GM21737 (cell line): ENCODE measurements at regions not wholly inside any gene's neighbourhood (a gene's known extent, or its start where the extent isn't known, plus 50 kb on each side); places are given as distances from the start of the nearest gene placed in this dataset.

Experiments used
- ATAC-seq: cut with Tn5 transposase; IDR thresholded peaks from one replicate; pipeline ENCODE4 v1.9.1; 2021; ENCODE audit warnings: mild to moderate bottlenecking, moderate library complexity; ENCODE audit not compliant: unreplicated experiment

DNA sequence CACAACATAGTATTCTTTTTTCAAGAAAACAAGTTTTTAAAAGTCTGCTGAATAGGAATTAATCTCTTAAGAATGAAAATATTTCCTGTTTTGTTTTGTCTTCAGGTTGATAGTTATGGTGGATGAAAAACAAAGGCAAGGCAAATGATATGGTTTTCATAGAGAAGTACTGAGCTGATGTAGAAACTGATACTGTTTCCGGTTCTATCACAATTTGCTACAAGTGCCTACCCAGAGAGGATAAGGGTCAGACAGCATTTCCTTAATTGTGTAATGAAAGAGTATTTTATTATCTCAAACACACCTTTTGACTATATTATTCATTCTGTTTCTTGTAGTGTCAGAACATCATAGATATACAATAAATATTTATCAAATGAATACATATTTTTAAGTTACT is 836.3 kb downstream of the SQOR start:
- ATAC-seq, result no peak

DNA sequence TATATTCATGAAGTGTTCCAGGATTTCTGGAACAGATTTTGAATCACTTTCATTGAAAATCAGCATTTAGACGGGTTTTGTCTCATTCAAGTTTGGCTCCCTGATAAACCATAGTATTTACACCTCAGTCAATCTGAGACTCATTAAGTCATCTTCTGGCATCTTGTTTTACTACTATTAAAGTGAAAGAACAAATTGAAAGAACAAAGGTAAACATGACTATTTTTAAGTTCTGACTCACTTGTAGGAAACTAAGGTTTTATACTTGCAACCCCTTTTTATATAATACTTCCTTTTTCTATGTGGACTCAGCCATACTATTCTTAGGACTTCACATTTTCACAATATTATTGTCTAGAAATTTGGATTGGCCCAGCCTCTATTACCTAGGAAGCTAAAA is 854.4 kb downstream of the SQOR start:
- no peak for ATAC-seq

DNA sequence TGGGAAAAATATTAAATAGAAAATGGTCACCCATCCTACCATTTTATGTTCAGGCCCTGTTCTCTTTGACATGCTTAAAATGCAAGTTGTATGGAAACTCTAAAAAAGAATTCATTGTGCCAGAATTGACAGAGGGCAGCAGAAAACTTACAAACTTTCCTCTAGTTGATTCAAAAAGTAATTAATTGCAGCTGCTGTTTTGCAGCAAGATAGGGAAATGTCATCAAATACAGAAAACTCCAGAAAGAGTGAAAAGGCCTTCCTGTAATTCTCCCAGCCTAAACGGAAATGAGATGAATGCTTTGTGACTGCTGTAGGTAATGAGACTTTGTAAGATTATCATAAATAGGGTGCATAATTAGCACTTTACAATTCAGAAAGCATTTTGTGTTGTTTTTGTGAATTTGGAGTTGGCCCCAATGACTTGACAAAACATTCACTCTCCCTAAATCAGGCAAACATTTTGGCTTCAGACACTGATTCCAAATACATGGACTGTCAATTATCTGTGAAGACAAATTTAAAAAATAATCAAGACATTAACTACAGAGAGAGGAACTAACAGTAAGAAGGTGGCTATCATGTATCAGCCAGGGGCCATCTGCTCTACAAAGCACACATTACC is 861.8 kb downstream of the SQOR start:
- ATAC-seq, result no peak

DNA sequence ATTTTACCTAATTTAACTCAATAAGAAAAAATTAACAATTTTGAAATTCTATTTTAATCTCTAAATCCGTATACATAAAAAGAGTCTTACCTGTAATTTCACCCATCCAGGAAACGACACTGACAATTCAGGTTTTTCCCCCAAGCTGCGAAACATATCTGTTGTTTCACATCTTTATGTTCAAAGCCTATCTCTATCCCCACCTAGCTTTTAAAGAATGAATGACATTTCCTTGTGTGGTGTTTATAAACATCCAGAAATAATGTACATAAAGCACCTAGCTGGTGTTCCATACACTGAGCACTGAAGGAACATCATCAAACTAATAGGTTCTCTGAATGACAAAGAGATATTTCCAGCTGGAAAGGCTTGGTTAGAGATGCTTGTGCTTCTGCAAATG is 867.8 kb downstream of the SQOR start:
- ATAC-seq, result no peak

DNA sequence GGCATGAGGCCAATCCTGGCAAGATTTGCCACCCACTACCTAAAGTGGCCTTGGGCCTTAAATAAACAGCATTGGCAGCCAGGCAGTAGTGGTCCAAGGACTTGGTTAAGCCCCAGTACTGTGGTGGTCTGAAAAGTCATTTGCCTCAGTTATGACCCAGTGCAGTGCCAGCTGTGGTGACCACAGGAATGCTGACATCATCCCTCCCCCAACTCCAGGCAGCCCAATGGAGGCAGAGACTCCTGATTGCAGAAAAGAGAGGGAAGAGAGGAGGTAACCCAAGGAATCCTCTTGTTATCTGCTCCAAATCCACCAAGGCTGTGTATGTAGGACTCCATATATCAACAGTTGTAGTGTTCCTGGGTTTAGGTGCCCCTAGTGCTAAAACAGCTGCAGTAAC is 883.6 kb downstream of the SQOR start:
- no peak for ATAC-seq

DNA sequence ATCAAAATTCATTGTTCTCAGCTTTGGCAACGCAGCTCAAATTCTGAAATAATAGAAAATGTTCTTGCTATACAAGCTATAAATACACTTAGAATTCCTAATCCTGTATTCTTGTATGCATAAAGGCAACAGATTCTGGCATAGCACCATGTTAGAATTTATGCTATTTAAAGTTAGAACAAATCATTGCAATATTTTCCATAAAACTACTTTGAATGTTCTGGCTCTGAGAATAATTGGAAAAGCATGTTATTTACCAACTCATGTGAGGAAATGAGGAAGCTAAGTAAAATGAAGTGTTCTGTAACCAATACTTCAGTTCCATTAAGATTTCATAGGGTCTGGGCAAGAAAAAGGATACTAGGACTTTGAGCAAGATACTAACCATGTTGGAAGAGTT is 888.9 kb downstream of the SQOR start:
- ATAC-seq, result no peak

DNA sequence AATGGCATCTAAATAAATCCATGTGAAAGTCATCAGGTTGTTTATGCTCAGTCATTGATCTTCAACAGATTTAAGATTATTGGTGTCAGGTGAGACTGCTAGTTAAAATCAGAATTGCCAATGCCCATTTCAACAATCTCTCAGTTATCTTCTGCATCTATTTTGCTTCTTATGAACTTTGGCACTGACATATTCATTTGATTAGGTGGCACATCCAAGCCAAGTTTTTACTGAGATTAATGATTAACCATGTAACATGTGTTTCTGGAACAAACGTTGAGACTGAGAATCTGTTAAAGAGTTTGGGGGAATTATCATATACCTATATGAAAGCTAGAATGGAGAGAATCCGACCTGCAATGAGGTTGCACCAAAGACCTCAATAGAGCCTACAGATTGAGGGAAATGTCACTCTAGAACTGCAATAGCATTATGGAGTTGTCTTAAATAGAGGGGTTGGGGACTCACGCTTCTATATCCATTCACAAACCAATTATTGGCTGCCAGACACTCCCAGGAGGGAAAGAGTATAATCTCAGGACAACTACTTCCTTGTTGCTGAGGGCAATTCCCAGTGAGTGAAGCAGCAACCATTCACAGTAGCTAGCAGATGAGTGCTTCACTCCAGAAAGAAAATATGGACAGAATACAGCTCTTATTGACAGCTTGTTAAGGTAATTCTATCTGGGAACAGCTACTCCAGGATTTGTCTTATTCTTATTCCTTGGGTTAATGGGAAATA is 891.3 kb downstream of the SQOR start:
- ATAC-seq, result no peak

DNA sequence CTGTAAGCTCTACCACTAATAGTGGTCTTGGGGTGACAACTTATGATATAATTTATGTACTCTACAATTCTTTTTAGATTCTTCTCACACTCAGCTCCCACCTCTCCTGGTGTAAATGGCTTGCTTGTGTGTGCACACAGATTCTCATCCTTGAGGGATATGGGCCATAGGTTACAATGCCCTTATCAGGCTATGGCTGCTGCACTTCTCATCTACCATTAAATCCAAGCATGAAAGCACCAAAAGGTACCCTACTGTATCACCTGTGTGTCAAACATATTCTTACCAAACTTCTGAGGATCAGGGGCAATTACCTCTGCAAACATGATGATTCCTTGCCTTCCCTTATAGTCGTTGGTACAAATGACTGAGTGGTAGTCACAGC is 891.9 kb downstream of the SQOR start:
- ATAC-seq, result no peak

DNA sequence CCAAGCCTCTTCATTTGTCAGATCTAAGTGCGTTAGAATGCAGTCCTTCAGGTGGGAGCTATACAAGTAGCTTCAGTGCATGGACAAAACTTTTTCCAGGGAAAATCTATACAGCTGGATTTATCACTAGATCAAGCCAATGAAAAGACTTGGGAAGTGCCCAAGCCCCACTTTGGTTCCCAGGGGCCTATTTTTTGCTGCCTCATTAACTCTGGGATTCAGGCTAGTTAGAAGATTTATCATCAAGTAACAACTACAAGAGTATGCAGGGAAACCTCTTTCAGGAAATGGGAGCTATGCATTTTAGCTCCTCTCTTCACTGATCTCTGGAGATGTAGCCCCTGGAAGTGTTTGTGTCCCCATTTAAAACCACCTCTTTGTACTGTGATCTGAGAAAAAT is 908.8 kb downstream of the SQOR start:
- no peak for ATAC-seq

DNA sequence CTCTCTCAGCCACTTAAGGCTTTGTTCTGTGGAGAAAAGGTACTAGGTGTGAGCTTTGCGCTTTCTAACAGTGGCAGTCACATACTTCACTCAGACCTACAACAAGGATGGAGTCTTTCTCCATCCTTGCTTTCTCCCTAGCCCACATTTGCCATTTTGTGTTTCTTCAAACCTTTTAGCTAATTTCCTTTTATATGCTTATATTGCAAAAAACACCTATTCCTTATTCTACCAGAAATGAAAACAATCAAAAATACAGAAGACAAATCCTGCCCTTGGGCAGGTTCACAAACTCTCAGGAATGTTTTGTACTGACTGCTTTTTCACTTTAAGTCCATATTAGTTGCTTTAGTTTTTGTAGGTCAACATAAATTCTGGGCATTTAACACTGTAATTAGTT is 914.2 kb downstream of the SQOR start:
- ATAC-seq, result no peak

DNA sequence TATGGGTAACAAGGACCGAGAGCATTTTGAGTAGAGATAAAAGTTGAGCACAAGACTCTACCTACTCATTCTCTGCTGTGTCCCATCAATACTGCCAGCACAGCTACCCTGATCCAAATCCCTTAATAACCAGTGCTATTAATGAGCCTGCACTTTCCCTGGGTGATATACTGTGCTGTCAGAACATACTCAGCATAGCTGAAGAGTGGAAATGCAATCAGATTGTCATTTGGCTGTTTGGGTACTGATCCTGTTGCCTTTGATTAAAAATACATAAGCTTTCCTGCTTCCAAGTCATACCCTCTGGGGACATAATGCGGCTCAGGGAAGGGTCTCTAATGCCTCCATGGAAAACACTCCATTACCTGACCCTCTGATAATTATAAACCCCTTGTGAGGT is 917.5 kb downstream of the SQOR start:
- no peak for ATAC-seq

DNA sequence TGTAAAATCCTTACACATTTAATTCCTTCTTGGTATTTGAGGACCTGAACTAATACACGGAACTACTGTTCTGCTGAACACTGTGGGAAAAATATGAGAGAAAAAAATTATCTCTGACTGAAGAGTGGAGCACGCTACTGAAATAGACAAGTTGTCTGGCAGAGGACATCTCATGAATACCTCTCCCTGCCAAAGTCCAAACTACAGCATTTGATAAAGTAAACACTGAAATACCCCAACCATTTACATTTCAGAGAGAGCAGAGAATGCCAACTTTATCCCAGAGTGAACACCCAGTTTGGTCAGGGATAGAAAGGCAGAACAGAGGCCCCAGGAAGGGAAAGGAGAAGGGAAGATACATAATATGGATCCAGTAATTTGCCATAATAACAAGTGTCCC is 920.7 kb downstream of the SQOR start:
- ATAC-seq, result no peak

DNA sequence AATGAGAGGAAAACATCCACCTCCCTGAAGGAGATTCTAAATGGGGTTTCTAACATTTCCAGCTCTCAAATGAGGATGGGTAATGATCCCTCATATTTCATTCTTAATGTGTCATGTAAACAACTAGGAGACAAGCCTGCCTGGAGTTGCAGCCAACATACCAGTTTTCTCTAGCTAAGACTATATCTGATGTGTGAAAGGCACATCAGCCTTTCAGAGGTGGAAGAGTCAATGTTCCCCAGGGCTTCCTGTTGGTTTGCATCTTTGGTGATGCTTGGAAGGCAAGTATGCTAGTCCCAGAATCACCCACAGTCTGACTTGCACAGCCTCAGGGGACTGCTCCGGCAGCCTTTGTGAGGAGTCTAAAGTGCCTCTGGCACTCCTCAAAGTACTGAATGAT is 921.2 kb downstream of the SQOR start:
- ATAC-seq, result no peak

DNA sequence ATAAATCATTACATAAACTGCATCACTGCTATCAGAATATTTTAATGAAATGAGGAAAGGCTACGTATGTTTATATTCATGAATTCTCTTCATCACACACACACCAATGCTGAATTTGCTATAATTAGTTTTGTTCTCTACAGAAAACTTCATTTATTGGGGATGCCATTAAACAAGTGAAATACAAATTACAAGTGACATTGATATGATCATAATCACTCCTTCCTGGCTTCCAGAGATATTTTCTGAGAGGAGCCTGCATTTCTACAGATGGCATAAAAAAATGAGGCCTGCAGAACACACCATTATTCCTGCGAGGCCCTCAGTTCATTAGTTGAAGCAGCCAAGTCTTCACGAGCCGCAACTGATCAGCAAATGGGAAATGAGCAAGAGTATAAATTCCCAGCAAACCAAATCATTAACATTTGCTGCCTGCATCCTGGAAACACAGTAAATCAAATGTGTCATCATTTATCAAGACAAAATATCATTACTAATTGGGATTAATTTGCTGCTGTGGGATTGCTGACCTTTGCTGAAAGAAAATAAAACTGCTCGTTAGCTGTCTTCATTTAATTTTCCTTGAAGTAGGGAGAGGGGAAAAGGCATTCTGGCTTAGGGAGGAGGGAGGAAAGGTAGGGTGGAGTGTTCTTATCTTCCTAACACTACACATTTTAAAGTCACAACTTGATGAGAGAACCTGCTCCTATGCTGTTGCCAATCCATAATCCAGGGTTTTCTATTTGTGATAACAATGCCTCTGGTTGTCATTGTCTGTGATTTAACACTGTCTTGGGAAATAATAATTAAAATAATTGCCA is 921.9 kb downstream of the SQOR start:
- no peak for ATAC-seq

DNA sequence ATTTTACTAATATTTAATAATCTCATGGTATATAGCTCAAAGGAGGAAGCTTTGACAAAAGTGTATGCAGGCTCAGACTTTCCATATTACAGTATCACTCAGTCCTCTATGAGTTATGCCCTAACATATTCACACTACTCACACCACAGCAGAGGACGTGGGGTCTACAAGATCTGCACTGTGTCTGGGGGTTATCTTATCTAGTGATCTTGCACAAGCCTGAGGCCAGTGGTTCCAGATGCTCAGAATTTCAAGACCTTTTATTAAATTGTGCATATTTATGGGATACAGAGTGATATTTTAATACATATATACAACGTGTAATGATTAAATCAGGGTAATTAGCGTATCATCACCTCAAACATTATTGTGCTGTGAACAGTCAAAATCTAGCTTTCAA is 933.1 kb downstream of the SQOR start:
- ATAC-seq, result no peak

DNA sequence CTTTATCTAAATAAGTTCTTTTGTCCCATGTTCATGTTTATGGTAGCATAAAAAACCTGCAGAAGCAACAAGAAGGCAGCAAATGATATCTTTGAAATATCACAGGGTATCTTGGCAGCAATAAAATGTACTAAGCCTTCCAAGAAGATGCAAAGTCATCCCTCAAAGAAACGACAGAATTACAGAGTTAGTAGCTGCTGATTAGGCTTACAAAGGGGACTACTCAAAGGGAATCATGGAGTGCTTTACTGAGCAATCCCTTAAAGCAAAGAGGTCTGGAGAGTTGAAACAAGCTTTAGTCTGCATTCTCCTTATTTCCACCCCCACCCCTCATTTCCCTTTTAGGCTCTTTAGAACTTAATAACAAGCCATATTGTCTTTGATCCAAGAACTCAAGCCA is 935.0 kb downstream of the SQOR start:
- ATAC-seq, result no peak

DNA sequence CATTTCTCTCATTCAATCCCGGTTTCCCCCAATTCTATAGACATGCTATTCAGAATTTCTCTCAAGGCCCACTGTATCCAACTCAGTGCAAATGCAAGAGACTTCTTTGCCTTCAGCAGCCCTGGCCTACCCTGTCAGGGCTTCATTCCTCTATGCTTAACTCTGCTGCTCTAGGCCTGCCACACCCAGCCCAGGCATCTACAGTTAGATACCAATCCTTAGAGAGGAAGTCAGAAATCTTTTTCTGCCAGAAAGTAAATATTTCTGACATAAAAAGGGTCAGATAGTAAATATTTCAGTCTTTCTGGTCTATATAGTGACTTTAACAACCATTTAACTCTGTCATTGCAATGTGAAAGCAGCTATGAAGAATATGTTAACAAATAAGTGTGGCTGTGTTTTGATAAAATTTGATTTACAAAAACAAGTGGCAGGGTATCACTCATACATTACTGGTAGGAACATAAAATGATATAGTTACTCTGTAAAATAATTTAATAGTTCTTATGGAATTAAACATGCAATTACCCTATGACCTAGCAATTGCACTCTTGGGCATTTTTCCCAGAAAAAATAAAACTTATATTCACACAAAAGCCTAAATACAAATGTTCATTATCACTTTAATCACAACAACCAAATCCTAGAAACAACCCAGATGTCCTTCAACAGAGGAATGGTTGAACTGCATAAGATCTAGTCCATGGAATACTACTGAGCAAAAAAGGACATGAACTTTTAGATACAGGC is 942.0 kb downstream of the SQOR start:
- no peak for ATAC-seq

DNA sequence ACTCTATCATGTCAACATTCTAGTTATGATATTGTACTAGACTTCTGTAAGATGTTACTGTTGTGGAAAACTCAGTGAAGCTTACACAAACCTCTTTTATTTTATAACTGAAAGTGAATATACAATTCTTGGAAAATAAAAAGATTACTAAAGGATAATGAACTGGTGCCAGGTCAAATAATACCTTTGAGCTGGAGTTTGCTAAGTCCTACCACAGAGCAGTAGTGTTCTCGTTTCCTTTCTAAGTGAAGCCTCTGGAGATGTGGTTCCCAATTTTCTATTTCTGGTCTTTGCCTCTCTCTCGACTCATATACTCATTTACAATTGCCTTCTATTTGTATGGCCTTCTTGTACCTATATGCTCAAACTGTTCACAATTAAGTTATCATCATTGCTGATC is 942.9 kb downstream of the SQOR start:
- ATAC-seq, result no peak

DNA sequence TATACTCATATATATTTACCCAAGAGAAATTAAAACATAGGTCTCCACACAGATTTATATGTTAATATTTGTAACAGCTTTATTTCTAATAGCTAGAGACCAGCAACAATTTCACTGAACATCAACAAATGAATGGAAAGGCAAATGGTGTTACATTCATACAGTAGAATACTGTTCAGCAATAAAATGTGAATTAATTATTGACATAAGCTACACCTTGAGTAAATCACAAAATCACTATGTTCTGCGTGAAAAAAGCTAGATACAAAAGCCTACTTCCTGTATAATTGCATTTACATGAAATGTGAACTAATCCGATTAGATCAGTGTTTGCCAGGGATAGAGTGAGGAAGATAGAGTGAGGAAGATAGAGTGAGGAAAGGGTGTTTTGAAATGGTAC is 945.7 kb downstream of the SQOR start:
- ATAC-seq, result no peak

DNA sequence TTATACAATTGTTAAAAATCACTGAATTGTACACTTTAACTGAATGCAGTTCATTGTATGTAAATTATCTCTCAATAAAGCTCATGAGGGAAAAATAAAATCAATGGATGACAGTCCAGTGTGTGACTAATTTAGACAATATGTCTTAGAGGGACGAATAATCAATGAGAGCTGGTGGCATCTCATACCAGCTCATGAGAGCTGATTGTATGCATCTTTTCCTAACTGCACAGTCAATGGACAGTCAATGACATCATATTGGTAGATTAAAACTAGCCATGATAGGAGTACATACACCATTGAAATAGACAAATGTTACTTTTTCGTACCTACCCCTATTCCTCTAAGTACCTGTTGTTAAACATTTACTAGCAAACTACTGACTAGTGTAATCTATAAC is 946.1 kb downstream of the SQOR start:
- no peak for ATAC-seq

DNA sequence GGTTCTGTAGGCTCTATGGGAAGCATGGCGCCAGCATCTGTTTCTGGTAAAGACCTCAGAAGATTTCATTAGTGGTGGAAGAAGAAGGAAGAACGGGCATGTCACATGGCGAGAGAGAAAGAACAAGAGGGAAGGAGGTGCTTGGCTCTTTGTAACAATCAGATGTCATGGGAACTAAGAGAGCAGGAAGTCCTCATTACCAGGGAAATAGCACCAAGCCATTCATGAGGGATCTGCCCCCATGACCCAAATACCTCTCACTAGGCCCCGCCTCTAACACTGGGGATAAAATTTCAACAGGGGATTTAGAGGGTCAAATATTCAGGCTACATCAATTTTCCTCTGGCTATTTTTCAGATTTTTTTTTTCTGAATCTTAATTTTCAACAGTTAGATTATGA is 954.3 kb downstream of the SQOR start:
- ATAC-seq, result no peak
